H1 (cell line): ENCODE measurements at regions not wholly inside any gene's neighbourhood (a gene's known extent, or its start where the extent isn't known, plus 50 kb on each side); places are given as distances from the start of the nearest gene placed in this dataset.

ENCODE experiments used
- CEBPB ChIP-seq: IDR thresholded peaks from 2 replicates; pipeline ENCODE4 v1.6.1; 2012; ENCODE audit warnings: low read depth, low read length
- SP2 ChIP-seq: IDR thresholded peaks from 2 replicates; pipeline ENCODE4 v1.6.1; 2012; ENCODE audit warnings: mild to moderate bottlenecking, low read length, inconsistent platforms
- TAF1 ChIP-seq: IDR thresholded peaks from 2 replicates; pipeline ENCODE4 v1.6.1; 2011; ENCODE audit warnings: mild to moderate bottlenecking, low read depth, low read length
- TF ChIP-seq, protein P1 (sequence below): fragments of 300-600 bp; sonication (generic); IDR thresholded peaks from 2 replicates; pipeline ENCODE4 v1.7.1; 2012; ENCODE audit warnings: low read length, moderate library complexity, mild to moderate bottlenecking, inconsistent platforms; ENCODE audit not compliant: insufficient replicate concordance
- TF ChIP-seq, protein P2 (sequence below), 3 experiments: IDR thresholded peaks; 1 replicate in 2 of 3; 2 replicates in 1 of 3; pipeline versions ENCODE4 v1.5.1 to v1.6.1; 2011; ENCODE audit warnings: low read length in 3 of 3, mild to moderate bottlenecking in 3 of 3, inconsistent platforms in 2 of 3, low read depth in 1 of 3, moderate library complexity in 1 of 3; ENCODE audit not compliant: insufficient read depth in 1 of 3; ENCODE audit errors: control extremely low read depth in 1 of 3

DNA sequence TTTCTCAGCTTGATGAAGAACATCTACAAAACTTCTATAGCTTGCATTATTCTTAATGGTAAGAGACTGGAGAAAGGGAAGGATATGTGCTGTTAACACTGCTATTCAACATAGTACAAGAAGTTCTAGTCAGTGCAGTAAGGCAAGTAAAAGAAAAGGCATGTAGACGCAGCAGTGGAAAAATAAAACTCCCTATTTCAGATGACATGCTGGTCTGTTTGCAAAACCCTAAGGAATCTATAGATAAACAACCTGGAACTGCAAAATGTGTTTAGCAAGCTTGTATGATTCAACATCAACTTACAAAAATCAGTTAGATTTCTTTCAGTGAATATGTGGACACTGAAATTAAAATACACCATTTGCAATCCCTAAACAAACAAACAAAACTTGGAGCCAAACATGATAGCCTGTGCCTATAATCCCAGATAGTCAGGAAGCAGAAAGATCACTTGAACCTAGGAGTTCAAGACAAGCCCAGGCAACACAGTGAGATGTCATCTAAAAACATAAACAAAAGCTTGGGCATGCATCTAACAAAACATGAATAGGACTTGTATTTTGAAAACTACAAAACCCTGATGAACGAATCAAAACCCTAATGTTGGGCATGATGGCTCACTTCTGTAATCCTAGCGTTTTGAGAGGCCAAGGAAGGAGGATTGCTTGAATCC, 293.6 kb upstream of the RGS6 start (continued):
- TF ChIP-seq, protein P1, sequence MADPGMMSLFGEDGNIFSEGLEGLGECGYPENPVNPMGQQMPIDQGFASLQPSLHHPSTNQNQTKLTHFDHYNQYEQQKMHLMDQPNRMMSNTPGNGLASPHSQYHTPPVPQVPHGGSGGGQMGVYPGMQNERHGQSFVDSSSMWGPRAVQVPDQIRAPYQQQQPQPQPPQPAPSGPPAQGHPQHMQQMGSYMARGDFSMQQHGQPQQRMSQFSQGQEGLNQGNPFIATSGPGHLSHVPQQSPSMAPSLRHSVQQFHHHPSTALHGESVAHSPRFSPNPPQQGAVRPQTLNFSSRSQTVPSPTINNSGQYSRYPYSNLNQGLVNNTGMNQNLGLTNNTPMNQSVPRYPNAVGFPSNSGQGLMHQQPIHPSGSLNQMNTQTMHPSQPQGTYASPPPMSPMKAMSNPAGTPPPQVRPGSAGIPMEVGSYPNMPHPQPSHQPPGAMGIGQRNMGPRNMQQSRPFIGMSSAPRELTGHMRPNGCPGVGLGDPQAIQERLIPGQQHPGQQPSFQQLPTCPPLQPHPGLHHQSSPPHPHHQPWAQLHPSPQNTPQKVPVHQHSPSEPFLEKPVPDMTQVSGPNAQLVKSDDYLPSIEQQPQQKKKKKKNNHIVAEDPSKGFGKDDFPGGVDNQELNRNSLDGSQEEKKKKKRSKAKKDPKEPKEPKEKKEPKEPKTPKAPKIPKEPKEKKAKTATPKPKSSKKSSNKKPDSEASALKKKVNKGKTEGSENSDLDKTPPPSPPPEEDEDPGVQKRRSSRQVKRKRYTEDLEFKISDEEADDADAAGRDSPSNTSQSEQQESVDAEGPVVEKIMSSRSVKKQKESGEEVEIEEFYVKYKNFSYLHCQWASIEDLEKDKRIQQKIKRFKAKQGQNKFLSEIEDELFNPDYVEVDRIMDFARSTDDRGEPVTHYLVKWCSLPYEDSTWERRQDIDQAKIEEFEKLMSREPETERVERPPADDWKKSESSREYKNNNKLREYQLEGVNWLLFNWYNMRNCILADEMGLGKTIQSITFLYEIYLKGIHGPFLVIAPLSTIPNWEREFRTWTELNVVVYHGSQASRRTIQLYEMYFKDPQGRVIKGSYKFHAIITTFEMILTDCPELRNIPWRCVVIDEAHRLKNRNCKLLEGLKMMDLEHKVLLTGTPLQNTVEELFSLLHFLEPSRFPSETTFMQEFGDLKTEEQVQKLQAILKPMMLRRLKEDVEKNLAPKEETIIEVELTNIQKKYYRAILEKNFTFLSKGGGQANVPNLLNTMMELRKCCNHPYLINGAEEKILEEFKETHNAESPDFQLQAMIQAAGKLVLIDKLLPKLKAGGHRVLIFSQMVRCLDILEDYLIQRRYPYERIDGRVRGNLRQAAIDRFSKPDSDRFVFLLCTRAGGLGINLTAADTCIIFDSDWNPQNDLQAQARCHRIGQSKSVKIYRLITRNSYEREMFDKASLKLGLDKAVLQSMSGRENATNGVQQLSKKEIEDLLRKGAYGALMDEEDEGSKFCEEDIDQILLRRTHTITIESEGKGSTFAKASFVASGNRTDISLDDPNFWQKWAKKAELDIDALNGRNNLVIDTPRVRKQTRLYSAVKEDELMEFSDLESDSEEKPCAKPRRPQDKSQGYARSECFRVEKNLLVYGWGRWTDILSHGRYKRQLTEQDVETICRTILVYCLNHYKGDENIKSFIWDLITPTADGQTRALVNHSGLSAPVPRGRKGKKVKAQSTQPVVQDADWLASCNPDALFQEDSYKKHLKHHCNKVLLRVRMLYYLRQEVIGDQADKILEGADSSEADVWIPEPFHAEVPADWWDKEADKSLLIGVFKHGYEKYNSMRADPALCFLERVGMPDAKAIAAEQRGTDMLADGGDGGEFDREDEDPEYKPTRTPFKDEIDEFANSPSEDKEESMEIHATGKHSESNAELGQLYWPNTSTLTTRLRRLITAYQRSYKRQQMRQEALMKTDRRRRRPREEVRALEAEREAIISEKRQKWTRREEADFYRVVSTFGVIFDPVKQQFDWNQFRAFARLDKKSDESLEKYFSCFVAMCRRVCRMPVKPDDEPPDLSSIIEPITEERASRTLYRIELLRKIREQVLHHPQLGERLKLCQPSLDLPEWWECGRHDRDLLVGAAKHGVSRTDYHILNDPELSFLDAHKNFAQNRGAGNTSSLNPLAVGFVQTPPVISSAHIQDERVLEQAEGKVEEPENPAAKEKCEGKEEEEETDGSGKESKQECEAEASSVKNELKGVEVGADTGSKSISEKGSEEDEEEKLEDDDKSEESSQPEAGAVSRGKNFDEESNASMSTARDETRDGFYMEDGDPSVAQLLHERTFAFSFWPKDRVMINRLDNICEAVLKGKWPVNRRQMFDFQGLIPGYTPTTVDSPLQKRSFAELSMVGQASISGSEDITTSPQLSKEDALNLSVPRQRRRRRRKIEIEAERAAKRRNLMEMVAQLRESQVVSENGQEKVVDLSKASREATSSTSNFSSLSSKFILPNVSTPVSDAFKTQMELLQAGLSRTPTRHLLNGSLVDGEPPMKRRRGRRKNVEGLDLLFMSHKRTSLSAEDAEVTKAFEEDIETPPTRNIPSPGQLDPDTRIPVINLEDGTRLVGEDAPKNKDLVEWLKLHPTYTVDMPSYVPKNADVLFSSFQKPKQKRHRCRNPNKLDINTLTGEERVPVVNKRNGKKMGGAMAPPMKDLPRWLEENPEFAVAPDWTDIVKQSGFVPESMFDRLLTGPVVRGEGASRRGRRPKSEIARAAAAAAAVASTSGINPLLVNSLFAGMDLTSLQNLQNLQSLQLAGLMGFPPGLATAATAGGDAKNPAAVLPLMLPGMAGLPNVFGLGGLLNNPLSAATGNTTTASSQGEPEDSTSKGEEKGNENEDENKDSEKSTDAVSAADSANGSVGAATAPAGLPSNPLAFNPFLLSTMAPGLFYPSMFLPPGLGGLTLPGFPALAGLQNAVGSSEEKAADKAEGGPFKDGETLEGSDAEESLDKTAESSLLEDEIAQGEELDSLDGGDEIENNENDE = no peak
- TF ChIP-seq CEBPB = no peak
- TF ChIP-seq, protein P2, sequence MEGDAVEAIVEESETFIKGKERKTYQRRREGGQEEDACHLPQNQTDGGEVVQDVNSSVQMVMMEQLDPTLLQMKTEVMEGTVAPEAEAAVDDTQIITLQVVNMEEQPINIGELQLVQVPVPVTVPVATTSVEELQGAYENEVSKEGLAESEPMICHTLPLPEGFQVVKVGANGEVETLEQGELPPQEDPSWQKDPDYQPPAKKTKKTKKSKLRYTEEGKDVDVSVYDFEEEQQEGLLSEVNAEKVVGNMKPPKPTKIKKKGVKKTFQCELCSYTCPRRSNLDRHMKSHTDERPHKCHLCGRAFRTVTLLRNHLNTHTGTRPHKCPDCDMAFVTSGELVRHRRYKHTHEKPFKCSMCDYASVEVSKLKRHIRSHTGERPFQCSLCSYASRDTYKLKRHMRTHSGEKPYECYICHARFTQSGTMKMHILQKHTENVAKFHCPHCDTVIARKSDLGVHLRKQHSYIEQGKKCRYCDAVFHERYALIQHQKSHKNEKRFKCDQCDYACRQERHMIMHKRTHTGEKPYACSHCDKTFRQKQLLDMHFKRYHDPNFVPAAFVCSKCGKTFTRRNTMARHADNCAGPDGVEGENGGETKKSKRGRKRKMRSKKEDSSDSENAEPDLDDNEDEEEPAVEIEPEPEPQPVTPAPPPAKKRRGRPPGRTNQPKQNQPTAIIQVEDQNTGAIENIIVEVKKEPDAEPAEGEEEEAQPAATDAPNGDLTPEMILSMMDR (IDR thresholded peaks at IDR 0.05; ENCODE audit: control extremely low read depth in 1 of 3, insufficient read depth in 1 of 3, low read depth in 1 of 3, low read length in 3 of 3) = no peak
- TF ChIP-seq SP2 = no peak
- no peak for TF ChIP-seq TAF1
